Transverse colon (tissue), 3 donors: ENCODE measurements at regions not wholly inside any gene's neighbourhood (a gene's known extent, or its start where the extent isn't known, plus 50 kb on each side); places are given as distances from the start of the nearest gene placed in this dataset.

ENCODE experiments used
- EP300 ChIP-seq: sonication (generic); formaldehyde crosslinking; IDR thresholded peaks from one replicate; pipeline ENCODE4 v1.6.1; 2017; ENCODE audit warnings: antibody characterized with exemption, low read depth
- POLR2A ChIP-seq: fragments of 450-650 bp; IDR thresholded peaks from one replicate; pipeline ENCODE4 v1.6.1; 2016; ENCODE audit warnings: antibody characterized with exemption, mild to moderate bottlenecking, moderate library complexity
- TF ChIP-seq, protein P1 (sequence below), 5 experiments: fragments of 200-600 bp in 3 of 5; fragments of 450-650 bp in 2 of 5; sonication (generic) in 3 of 5; IDR thresholded peaks; 1 replicate in 2 of 5; 2 replicates in 3 of 5; pipeline ENCODE4 v1.5.1; 2016 to 2017; ENCODE audit warnings: antibody characterized with exemption in 5 of 5, inconsistent platforms in 3 of 5, mild to moderate bottlenecking in 2 of 5, moderate library complexity in 1 of 5

- TF ChIP-seq POLR2A (no peak), EP300 (no peak)
- TF ChIP-seq, protein P1, sequence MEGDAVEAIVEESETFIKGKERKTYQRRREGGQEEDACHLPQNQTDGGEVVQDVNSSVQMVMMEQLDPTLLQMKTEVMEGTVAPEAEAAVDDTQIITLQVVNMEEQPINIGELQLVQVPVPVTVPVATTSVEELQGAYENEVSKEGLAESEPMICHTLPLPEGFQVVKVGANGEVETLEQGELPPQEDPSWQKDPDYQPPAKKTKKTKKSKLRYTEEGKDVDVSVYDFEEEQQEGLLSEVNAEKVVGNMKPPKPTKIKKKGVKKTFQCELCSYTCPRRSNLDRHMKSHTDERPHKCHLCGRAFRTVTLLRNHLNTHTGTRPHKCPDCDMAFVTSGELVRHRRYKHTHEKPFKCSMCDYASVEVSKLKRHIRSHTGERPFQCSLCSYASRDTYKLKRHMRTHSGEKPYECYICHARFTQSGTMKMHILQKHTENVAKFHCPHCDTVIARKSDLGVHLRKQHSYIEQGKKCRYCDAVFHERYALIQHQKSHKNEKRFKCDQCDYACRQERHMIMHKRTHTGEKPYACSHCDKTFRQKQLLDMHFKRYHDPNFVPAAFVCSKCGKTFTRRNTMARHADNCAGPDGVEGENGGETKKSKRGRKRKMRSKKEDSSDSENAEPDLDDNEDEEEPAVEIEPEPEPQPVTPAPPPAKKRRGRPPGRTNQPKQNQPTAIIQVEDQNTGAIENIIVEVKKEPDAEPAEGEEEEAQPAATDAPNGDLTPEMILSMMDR (IDR thresholded peaks at IDR 0.05) = no peak
These were observed 299.7 kb downstream of the NPR3 start for GRCh38 chr5:33010846-33011245.
